OCI-LY3 (cell line): ENCODE measurements at regions not wholly inside any gene's neighbourhood (a gene's known extent, or its start where the extent isn't known, plus 50 kb on each side); places are given as distances from the start of the nearest gene placed in this dataset.

Experiments
- EZH2phosphoT487 ChIP-seq: fragments of 200-600 bp; shearing (Covaris generic); IDR thresholded peaks from 2 replicates; pipeline ENCODE4 v1.6.1; 2018; ENCODE audit warnings: antibody characterized with exemption, mixed run types, low read depth
- TF ChIP-seq, protein P1 (sequence below): fragments of 200-600, 300-600 bp; sonication (generic); IDR thresholded peaks from 2 replicates; pipeline ENCODE4 v1.5.1; 2014; ENCODE audit warnings: antibody characterized with exemption, low read length, low read depth

DNA sequence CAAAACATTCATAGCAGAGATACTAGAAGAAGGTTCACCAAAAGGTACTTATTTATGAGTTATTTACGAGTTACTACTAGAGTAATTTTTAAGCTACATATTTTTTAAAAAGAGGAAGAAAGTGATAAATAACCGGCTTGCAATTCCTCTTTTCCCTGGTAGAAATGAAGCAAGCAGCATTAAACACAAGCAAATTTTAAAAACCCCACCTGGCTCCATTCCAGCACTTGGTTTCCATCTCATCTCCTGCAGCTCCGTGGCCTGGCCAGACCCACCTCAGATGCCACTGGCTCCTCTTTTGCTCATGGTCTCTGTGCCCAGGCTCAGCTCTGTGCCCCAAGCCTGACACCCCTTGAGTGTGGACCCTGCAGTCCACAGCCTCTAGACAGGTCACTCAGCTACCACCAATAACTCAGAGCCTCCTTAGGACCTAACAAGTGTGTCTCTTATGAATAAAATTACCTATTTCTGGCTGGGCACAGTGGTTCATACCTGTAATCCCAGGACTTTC, 479.5 kb downstream of the TNS3 start:
- TF ChIP-seq, protein P1, sequence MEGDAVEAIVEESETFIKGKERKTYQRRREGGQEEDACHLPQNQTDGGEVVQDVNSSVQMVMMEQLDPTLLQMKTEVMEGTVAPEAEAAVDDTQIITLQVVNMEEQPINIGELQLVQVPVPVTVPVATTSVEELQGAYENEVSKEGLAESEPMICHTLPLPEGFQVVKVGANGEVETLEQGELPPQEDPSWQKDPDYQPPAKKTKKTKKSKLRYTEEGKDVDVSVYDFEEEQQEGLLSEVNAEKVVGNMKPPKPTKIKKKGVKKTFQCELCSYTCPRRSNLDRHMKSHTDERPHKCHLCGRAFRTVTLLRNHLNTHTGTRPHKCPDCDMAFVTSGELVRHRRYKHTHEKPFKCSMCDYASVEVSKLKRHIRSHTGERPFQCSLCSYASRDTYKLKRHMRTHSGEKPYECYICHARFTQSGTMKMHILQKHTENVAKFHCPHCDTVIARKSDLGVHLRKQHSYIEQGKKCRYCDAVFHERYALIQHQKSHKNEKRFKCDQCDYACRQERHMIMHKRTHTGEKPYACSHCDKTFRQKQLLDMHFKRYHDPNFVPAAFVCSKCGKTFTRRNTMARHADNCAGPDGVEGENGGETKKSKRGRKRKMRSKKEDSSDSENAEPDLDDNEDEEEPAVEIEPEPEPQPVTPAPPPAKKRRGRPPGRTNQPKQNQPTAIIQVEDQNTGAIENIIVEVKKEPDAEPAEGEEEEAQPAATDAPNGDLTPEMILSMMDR: no peak
- TF ChIP-seq EZH2phosphoT487: no peak
